GM21528 (cell line): ENCODE measurements at regions not wholly inside any gene's neighbourhood (a gene's known extent, or its start where the extent isn't known, plus 50 kb on each side); places are given as distances from the start of the nearest gene placed in this dataset.
"Not testable (repeated sequence)": the region's sequence is repeated elsewhere in the genome, so short reads cannot be mapped to it uniquely, and the experiment has no call there.

Experiments used
- ATAC-seq: cut with Tn5 transposase; IDR thresholded peaks from one replicate; pipeline ENCODE4 v1.9.1; 2021; ENCODE audit warnings: mild to moderate bottlenecking, moderate library complexity; ENCODE audit not compliant: unreplicated experiment, low FRiP score

DNA sequence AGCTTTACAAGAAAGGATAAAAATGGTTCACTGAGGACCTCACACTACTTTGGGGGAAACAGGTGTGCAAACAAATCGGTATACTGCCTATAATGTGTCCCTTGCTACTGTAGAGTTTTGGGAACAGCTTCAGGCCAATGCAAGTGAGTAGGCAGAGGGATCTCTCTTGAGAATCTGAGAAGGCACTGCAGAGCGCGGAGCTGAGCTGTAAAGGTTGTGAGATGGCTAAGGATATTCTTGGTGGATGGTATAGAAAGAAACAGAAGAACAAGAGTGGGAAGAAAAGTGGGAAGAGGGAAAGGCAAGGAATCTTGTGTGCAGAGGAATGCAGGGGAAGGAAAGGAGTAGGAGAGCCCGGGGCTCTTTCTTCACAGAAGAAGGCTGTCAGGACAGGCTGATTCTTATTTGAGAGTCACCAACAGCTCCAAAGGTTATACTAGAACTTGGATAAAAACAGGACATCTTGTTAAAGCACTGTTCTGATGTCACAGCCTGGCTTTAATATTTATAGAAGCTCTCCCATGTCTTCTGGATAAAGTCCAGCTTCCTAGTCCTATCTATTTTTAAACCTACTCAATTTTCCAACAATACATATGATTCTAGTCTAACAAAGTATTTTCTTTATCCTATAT, 985.6 kb upstream of the HS3ST1 start:
- no peak for ATAC-seq

DNA sequence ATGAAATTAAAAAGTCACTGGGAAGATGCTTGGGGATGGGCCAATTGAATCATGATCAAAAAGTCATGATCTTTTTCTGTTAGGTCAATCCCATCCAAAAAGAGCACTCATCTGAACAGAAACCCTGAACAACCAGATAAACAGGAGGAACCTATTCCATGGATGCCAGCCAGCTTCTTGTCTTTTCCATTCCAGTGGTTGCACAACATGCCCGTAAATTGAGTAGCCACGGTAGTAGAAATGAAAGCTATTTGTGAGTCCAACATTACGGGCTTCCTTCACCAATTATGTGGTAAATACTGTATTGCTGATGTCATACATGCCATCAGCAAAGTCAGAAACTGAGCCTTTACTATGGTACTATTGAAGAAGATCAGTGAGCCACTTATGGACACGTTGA, 982.4 kb upstream of the HS3ST1 start:
- ATAC-seq: no peak

DNA sequence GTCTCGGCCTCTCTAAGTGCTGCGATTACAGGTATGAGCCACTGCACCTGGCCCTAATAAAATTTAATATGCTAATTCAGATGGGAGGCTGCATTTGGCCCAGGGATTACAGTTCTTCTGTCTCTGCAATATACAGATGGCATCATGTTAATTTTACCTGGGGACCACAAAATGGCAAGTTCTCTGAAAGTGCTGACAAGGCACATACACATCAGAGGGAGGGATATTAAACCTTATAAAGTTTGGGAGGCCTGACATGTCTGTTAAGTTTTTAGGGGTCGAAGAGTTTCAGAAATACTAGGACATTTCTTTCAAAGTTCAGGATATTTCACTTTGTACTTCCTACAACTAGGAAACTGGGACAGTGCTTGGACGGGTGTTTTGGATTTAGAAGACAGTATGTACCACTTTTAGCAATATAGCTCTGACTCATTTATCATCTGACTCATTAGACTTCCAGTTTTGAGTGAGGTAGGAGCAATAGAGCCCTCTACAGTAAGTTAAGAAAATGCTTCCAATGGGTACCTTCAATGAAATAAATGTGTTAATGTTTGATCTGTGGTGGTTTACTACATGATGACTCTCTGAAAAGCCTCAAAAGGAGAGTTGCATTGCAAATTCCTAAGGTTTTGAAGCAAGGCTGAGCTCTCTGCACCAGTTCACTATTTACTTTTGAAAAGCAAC, 981.0 kb upstream of the HS3ST1 start:
- ATAC-seq: no peak

DNA sequence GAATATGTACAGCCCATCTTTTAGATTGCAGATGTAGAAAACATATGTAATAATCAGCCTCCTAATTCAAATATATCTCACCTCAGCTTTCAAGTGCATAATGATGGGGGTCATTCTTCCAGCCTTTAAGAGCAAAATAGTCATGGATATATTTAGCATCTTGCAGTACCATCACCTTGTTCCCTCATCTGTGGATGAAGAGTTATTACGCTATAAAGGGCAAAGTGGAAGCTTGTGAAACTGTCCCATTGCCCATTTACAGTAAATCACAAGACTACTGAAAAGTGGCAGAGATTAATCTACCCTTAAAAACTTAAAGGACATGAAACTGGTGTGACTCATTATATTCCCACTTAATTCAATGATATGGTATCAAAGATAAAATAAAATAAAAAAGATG, 979.7 kb upstream of the HS3ST1 start:
- ATAC-seq: no peak

DNA sequence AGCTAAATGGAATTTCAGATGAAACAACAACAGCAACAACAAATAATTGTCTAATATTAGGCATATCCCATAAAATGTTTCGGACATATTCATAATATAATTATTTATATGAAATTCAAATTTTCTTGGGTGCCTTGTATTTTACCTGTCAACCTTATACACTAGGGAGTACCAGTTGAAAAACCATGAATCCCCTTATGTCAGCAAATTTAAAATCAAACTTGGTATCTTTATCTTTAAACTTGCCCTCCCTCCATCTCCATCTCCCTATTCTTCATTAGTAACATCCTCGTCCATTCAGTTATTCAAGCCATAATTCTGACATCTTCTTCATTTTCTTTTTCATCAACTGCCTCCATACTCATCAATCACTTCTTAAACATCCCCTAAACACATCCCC, 974.5 kb upstream of the HS3ST1 start:
- no peak for ATAC-seq

DNA sequence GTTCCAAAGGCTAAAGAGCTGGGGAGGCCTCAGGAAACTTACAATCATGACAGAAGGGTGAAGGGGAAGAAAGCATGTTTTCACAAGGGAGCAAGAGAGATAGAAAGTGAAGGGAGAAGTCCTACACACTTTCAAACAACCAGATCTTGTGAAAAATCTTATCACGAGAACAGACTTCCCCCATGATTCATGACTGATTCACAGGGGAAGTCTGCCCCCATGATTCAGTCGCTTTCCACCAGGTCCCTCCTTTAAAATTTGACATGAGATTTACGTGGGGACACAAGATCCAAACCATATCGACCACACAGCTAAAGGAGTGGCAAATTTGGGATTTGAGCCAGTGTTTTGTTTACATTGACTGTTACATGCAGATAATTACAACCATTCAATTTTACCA, 971.1 kb upstream of the HS3ST1 start:
- no peak for ATAC-seq

DNA sequence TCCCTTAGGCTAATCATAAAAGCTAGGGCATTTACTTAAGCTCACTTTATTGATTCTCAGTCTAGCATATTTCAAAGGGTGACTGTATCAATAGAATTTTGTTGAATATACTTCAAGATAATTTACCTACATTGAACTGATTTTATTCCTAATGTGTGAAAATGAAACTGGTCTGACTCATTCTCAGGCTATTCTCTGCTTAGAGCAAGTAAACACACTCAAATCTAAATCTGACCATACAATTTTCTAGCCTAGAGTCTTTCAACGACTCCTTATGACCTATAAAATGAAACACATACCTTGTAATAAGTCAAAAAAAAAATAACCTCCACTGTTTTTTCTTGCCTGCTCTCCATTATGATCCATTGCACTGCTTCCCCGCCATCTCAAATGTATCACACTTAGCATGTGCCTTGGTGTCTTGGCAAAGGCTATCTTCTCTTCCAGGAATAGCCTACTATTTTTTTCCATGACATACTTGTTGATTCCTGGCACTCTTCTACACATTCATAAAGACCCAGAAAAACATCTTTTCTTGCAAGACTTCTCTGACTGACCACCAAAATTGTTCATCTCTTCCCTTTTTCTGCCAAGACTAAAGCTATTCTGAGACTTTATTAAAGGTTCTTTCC, 965.1 kb upstream of the HS3ST1 start:
- ATAC-seq: no peak

DNA sequence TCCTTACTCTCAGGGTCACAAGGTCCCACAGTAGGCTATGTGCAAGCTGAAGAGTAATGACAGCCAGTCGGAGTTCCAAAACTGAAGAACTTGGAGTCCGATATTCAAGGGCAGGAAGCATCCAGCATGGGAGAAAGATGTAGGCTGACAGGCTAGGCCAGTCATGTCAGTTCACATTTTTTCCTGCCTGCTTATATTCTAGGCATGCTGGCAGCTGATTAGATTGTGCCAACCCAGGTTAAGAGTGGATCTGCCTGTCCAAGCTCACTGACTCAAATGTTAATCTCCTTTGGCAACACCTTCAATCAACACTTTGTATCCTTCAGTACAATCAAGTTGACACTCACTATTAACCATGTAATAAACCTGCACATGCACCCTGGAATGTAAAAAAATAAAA, 960.9 kb upstream of the HS3ST1 start:
- ATAC-seq: no peak

DNA sequence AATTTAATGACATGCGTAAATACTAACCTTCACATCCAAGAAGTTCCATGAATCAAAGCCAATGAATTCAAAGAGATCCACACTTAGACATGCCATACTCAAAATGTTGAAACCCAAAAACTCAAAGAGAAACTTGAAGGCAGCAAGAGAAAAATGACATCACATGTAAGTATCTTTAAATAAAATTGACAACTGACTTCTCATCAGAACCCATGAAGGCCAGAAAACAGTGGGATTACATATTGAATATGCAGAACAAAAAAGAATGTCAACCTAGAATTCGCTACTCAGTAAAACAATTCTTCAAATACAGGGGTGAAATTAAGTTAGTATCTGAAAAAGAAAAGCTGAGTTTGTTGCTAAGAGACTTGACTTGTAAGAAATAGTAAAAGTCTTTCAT, 953.9 kb upstream of the HS3ST1 start:
- no peak for ATAC-seq

DNA sequence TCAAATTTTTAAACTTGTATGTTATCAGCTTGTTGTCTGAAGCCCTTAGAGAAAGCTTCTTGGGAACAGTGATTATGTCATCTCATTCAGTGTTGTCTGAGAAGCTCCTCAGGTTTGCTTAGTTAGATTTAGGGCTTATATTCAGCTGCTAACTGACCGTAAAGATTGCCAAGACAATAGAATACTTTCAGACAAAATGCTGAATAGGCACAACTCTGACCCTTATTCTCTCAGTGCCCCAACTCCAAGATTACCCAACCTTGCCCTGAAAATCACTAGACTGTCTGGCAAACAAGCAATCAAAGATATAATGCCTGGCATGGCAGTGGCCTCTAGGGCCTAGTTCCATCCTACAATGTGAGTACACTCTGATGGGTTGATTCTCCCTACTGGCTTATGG, 950.5 kb upstream of the HS3ST1 start:
- ATAC-seq: no peak

DNA sequence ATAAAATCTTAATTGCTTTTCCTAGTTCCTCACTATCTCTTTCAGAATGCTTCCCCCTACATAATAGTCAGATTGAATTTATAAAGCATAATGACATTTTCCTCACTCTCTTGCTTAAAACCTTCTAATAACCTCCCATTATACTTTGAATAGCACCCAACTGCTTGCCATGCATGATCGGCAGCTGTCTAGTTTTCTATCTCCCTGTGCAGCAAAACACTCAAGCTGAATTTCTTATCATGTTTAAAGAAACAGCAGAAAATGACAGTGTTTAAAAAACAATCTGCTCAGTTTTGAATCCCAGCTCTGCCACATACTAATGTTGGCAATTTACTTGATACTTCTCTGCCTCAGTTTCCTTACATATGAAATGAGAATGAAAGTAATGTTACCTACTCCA, 947.1 kb upstream of the HS3ST1 start:
- ATAC-seq: no peak

DNA sequence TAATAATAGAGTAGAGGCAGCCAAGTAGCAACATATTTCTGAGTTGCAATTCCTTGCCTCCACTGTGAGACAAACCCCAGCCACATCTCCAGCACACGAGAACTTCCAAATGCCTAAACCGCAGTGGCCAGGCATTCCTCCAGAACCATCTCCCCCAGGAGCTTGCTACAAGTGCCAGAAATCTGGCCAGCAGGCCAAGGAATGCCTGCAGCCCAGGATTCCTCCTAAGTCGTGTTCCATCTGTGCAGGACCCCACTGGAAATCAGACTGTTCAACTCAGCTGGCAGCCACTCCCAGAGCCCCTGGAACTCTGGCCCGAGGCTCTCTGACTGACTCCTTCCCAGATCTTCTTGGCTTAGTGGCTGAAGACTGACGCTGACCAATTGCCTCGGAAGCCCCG, 937.2 kb upstream of the HS3ST1 start:
- ATAC-seq: not testable (repeated sequence)

DNA sequence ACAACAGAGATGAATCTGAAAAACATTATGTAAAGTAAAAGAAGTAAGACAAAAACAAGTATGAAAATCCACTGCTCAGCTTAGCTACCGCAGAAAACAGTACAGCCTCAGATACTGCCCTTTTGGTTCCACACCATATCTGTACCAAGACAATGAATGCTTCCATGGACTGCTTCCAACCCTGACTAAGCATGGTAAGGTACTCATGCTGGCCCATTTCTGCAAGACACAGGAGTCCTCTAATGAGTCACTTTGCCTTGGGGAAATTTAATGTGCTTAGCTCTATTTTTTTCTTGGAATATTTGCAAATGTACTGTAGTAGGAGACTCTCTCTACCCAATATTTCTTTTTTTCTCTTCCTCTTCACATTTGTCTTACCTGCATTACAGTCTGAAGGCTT, 931.7 kb upstream of the HS3ST1 start:
- ATAC-seq: no peak

DNA sequence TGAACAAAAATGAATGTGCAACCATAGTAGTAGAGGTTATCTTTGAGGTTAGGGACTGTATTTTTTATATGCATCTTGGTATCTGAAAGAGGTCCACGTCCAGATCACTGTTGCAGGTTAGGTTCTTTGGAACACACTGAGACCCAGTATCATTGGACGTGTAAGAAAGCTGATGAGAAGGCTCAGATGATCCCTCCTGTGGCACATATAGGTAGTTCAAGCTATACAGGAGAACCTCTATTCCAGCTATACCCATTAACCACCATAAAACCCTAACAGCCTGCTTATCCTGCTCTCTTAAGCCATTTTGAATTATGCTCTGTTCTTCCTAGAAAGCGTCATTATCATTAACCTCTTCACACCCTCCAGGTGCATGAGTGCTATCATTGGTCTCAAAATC, 930.7 kb upstream of the HS3ST1 start:
- ATAC-seq: no peak

DNA sequence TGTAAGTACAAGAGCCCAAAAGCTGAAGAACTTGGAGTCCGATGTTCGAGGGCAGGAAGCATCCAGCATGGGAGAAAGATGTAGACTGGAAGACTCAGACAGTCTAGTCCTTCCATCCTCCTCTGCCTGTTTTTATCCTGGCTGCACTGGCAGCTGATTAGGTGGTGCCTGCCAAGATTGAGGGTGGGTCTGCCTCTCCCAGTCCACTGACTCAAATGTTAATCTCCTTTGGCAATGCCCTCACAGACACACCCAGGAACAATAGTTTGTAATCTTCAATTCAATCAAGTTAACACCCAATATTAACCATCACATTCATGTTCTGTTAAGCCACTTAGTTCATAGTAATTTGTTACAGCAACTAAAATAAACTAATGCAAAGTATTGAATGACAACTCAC, 904.4 kb upstream of the HS3ST1 start:
- not testable (repeated sequence) for ATAC-seq

DNA sequence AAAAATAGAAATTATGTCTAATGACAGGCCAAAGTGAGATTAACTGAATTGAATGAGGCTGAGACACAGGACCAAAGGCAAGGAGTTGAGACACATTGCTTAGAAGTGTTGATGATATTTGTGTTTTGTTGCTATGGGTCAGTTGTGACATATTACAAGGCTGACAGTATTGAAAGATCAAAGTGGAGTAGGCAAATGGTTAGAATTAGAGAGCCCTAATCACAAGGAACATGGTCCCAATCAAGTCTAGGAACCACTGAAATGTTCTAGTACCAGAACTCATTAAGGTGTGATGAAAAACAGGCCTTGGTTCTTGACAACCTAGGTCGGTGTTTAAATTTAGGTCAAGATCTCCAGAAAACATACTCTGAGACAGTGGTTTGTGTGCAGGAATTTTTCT, 896.3 kb upstream of the HS3ST1 start:
- no peak for ATAC-seq

DNA sequence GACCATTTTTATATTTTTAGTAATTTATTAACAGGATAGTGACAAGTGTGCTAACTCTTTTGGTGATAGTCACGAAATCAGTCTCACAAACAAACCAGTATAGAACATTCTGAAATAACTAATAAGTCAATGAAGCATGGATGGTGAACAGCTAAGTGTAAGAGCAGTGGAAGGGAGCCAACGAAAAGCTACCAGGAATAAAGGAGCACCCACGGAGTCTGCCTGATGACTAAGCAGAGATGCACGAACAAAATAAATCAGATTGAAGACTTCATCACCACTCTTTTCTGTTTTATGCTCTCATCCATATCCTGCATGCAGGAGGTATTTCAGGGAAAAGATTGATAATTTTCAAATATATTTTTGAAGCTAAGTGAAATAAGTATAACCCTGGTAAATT, 891.1 kb upstream of the HS3ST1 start:
- ATAC-seq: no peak

DNA sequence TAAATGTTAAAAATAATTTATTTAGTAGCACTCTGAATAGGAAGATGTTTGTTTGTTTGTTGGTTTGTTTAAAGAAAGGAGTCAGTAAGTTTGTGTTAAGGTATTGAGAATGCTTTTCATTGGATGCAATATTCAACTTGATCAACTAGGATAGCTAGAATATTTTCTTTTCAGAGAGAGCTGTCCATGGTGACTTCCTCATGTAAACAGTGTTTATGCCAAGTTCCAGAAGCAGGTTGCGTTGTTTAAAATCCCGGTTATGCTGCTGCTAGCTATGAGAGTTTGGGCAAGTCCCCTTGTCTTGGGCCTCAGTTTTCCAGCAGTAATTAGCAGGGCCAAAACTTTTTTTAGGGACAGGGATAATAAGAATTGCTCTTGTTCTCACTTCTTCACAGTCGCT, 876.2 kb upstream of the HS3ST1 start:
- no peak for ATAC-seq

DNA sequence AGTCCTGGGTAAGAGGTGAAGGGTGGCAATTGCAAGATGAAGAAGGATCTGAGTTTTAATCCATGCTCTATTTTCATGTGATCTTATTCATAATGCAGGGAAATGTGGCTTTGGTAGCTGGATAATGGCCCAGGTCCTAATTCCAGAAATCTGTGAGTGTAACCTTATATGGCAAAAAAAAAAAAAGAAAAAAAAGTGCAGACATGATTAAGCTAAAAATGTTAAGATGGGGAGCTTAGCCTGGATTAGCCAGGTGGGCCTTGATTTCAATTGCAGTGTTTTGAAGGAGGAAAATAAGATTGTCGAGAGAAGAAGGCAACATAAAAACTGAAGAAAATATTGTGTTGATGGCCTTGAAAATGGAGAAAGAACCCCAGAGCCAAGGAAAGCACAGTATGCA, 867.7 kb upstream of the HS3ST1 start:
- no peak for ATAC-seq

DNA sequence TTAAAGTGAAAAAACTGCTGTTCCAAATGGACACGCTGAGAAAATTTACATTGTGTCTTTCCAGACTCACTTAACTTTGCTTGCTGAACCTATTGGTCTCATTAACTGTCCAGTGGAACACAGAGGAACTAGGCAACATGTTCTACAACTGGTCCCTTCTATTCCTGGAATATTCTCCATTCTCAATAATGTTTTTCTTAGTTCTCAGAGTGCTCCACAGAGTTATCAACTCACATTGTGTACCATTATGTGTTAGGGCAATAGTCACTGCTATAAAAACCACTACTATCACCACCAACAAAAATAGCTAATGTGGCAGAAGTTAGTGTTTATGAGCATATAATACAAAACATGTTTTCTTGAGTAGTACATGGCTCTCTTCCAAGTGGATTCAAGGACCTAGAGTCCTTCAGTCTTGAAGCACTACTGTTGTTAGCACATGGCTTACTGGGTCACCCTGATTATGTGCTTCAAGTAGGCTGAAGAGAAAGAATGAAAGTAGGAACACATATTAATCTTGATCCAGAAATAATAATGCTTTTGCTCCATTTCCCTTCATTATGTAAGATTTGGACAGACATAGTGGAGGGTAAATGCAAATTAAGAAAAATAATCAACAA, 865.3 kb upstream of the HS3ST1 start:
- no peak for ATAC-seq

DNA sequence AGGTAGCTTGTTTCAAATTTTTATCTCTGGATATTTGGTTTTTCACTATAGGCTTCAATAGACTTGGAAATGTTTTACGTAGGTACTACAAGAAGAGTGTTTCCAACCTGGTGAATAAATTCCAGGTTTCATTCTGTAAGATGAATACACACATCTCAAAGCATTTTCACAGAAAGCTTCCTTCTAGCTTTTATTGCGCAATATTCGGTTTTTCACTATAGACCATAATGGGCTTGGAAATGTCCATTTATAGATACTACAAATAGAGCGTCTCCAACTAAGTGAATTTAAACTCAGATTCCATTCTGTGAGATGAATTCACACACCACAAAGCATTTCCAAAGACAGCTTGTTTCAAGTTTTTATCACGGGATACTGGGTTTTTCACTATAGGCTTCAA, 857.7 kb upstream of the HS3ST1 start:
- no peak for ATAC-seq

DNA sequence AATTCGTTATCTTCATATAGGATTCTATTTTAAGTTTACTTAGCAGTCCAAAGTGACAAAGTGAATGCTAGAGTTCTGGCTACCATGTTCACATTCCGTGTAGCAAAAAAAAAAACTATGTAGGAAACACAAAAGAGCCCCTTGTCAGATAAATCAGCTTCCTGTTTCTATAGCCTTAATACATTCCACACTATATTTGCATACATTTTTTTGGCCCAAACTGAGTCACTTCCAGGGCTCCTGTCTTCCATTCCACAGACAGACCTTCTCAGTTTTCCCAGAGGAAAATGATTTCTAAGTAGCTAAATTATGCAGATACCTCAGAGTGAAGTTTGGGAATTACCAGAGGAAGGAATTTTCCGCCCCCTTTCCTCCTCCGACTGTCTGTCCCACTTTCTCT, 841.9 kb upstream of the HS3ST1 start:
- ATAC-seq: no peak
